HG03354 (cell line): ENCODE measurements at regions not wholly inside any gene's neighbourhood (a gene's known extent, or its start where the extent isn't known, plus 50 kb on each side); places are given as distances from the start of the nearest gene placed in this dataset.

Source experiments
- ATAC-seq: cut with Tn5 transposase; IDR thresholded peaks from one replicate; pipeline ENCODE4 v1.9.1; 2021; ENCODE audit warnings: mild to moderate bottlenecking; ENCODE audit not compliant: unreplicated experiment, poor library complexity, severe bottlenecking

GRCh38 chr9:18018221-18018620 lies 439.4 kb downstream of the SH3GL2 start:
- no peak for ATAC-seq

- no peak for ATAC-seq
These were observed 439.8 kb downstream of the SH3GL2 start for GRCh38 chr9:18018661-18019060.

GRCh38 chr9:18020121-18020745 lies 441.4 kb downstream of the SH3GL2 start:
- ATAC-seq: no peak

- ATAC-seq: no peak
These were observed 443.8 kb downstream of the SH3GL2 start for GRCh38 chr9:18022642-18023041.

GRCh38 chr9:18023332-18023731 lies 444.5 kb downstream of the SH3GL2 start:
- ATAC-seq: no peak

GRCh38 chr9:18032636-18033035 lies 441.3 kb upstream of the ADAMTSL1 start:
- ATAC-seq: no peak

- ATAC-seq: no peak
These were observed 437.3 kb upstream of the ADAMTSL1 start for GRCh38 chr9:18036422-18037187.

- ATAC-seq: no peak
These were observed 436.0 kb upstream of the ADAMTSL1 start for GRCh38 chr9:18037981-18038380.

- ATAC-seq: no peak
These were observed 433.6 kb upstream of the ADAMTSL1 start for GRCh38 chr9:18040327-18040726.

- no peak for ATAC-seq
These were observed 430.0 kb upstream of the ADAMTSL1 start for GRCh38 chr9:18043978-18044377.

- ATAC-seq: no peak
These were observed 428.6 kb upstream of the ADAMTSL1 start for GRCh38 chr9:18045326-18045725.

- ATAC-seq: no peak
These were observed 427.9 kb upstream of the ADAMTSL1 start for GRCh38 chr9:18046068-18046467.

GRCh38 chr9:18051638-18052037 lies 422.3 kb upstream of the ADAMTSL1 start:
- no peak for ATAC-seq

GRCh38 chr9:18052060-18052459 lies 421.9 kb upstream of the ADAMTSL1 start:
- ATAC-seq: no peak

- ATAC-seq: no peak
These were observed 417.5 kb upstream of the ADAMTSL1 start for GRCh38 chr9:18056269-18056992.

GRCh38 chr9:18056993-18057369 lies 417.0 kb upstream of the ADAMTSL1 start:
- ATAC-seq: peak; percentile 93

- ATAC-seq: no peak
These were observed 415.1 kb upstream of the ADAMTSL1 start for GRCh38 chr9:18058564-18059442.

- ATAC-seq: no peak
These were observed 414.5 kb upstream of the ADAMTSL1 start for GRCh38 chr9:18059447-18059846.

GRCh38 chr9:18060269-18060934 lies 413.6 kb upstream of the ADAMTSL1 start:
- no peak for ATAC-seq
